ENCODE measurements at regions not wholly inside any gene's neighbourhood (a gene's known extent, or its start where the extent isn't known, plus 50 kb on each side); places are given as distances from the start of the nearest gene placed in this dataset.

GRCh38 chr12:82054566-82054965 lies 295.4 kb upstream of the PPFIA2 start:
- DNase-seq (ENCODE audit: low read depth in 2 of 3, low spot score in 2 of 3): no peak

GRCh38 chr12:82047446-82047845 lies 288.3 kb upstream of the PPFIA2 start:
- DNase-seq (ENCODE audit: low read depth in 2 of 3, low spot score in 2 of 3): no peak

GRCh38 chr12:82040987-82041743 lies 282.0 kb upstream of the PPFIA2 start:
- no peak for DNase-seq (ENCODE audit: low read depth in 2 of 3, low spot score in 2 of 3)

GRCh38 chr12:82034769-82035168 lies 275.6 kb upstream of the PPFIA2 start:
- no peak for DNase-seq (ENCODE audit: low read depth in 2 of 3, low spot score in 2 of 3)

- peak in 1 of 3 donors; percentile 8 for DNase-seq (ENCODE audit: low read depth in 2 of 3, low spot score in 2 of 3)
Measured at GRCh38 chr12:82029936-82030335, 270.8 kb upstream of the PPFIA2 start.

- no peak for DNase-seq (ENCODE audit: low read depth in 2 of 3, low spot score in 2 of 3)
Measured at GRCh38 chr12:82028772-82029171, 269.6 kb upstream of the PPFIA2 start.

GRCh38 chr12:82027612-82028011 lies 268.5 kb upstream of the PPFIA2 start:
- DNase-seq (ENCODE audit: low read depth in 2 of 3, low spot score in 2 of 3): no peak

GRCh38 chr12:82025462-82025861 lies 266.3 kb upstream of the PPFIA2 start:
- DNase-seq (ENCODE audit: low read depth in 2 of 3, low spot score in 2 of 3): no peak

- DNase-seq (ENCODE audit: low read depth in 2 of 3, low spot score in 2 of 3): peak in 2 of 3 donors; percentile 3 to 40
Measured at GRCh38 chr12:82019533-82019932, 260.4 kb upstream of the PPFIA2 start.

- DNase-seq (ENCODE audit: low read depth in 2 of 3, low spot score in 2 of 3): no peak
Measured at GRCh38 chr12:82015623-82016347, 256.6 kb upstream of the PPFIA2 start.

- DNase-seq (ENCODE audit: low read depth in 2 of 3, low spot score in 2 of 3): no peak
Measured at GRCh38 chr12:82012176-82012575, 253.0 kb upstream of the PPFIA2 start.

GRCh38 chr12:82009524-82009923 lies 250.4 kb upstream of the PPFIA2 start:
- no peak for DNase-seq (ENCODE audit: low read depth in 2 of 3, low spot score in 2 of 3)

GRCh38 chr12:82008251-82008650 lies 249.1 kb upstream of the PPFIA2 start:
- no peak for DNase-seq (ENCODE audit: low read depth in 2 of 3, low spot score in 2 of 3)

- DNase-seq (ENCODE audit: low read depth in 2 of 3, low spot score in 2 of 3): no peak
Measured at GRCh38 chr12:81998761-81999378, 239.7 kb upstream of the PPFIA2 start.

GRCh38 chr12:81992461-81992860 lies 233.3 kb upstream of the PPFIA2 start:
- peak; percentile 1 to 76 (median 3) for DNase-seq (ENCODE audit: low read depth in 2 of 3, low spot score in 2 of 3)

GRCh38 chr12:81991868-81992267 lies 232.7 kb upstream of the PPFIA2 start:
- no peak for DNase-seq (ENCODE audit: low read depth in 2 of 3, low spot score in 2 of 3)

- DNase-seq (ENCODE audit: low read depth in 2 of 3, low spot score in 2 of 3): no peak
Measured at GRCh38 chr12:81988362-81988761, 229.2 kb upstream of the PPFIA2 start.

GRCh38 chr12:81987371-81987770 lies 228.2 kb upstream of the PPFIA2 start:
- DNase-seq (ENCODE audit: low read depth in 2 of 3, low spot score in 2 of 3): no peak

- DNase-seq (ENCODE audit: low read depth in 2 of 3, low spot score in 2 of 3): no peak
Measured at GRCh38 chr12:81976661-81977060, 217.5 kb upstream of the PPFIA2 start.

GRCh38 chr12:81974762-81975161 lies 215.6 kb upstream of the PPFIA2 start:
- DNase-seq (ENCODE audit: low read depth in 2 of 3, low spot score in 2 of 3): no peak

GRCh38 chr12:81968421-81968820 lies 209.3 kb upstream of the PPFIA2 start:
- no peak for DNase-seq (ENCODE audit: low read depth in 2 of 3, low spot score in 2 of 3)

GRCh38 chr12:81963636-81964035 lies 204.5 kb upstream of the PPFIA2 start:
- no peak for DNase-seq (ENCODE audit: low read depth in 2 of 3, low spot score in 2 of 3)
